ENCODE measurements at regions not wholly inside any gene's neighbourhood (a gene's known extent, or its start where the extent isn't known, plus 50 kb on each side); places are given as distances from the start of the nearest gene placed in this dataset.

DNA sequence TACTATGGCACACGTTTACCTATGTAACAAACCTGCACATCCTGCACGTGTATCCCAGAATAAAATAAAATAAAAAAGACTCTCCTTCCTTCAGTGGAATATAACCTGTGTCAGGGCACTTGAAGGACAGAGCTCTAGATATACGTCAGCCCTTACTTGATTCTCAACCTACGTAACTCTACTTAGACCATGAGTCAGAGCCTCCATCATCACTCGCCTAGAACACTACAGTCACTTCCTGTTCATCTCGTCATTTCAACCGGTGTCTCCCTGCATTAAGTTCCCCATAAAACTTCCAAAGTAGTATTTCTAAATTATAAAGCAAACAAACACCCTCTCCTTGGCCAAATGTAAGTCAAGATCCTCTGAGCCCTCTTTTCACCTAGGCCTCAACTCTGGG is 243.5 kb upstream of the CCNG1 start:
- TF ChIP-seq POLR2A (IDR thresholded peaks at IDR 0.05), result no peak
- TF ChIP-seq, protein P1, sequence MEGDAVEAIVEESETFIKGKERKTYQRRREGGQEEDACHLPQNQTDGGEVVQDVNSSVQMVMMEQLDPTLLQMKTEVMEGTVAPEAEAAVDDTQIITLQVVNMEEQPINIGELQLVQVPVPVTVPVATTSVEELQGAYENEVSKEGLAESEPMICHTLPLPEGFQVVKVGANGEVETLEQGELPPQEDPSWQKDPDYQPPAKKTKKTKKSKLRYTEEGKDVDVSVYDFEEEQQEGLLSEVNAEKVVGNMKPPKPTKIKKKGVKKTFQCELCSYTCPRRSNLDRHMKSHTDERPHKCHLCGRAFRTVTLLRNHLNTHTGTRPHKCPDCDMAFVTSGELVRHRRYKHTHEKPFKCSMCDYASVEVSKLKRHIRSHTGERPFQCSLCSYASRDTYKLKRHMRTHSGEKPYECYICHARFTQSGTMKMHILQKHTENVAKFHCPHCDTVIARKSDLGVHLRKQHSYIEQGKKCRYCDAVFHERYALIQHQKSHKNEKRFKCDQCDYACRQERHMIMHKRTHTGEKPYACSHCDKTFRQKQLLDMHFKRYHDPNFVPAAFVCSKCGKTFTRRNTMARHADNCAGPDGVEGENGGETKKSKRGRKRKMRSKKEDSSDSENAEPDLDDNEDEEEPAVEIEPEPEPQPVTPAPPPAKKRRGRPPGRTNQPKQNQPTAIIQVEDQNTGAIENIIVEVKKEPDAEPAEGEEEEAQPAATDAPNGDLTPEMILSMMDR (IDR thresholded peaks at IDR 0.05), result no peak
